GM13977 (cell line): ENCODE measurements at regions not wholly inside any gene's neighbourhood (a gene's known extent, or its start where the extent isn't known, plus 50 kb on each side); places are given as distances from the start of the nearest gene placed in this dataset.

ENCODE experiments used
- DNase-seq: peaks from one replicate; pipeline ENCODE4 v3.0.0; 2012; ENCODE audit warnings: low spot score
- CTCF ChIP-seq: IDR thresholded peaks from 2 replicates; pipeline ENCODE4 v1.5.1; 2012; ENCODE audit warnings: mild to moderate bottlenecking, control low read depth; ENCODE audit not compliant: insufficient read depth; ENCODE audit errors: extremely low read depth, missing control alignments
- in situ Hi-C: fragments of 300-500 bp; cut with MboI; formaldehyde crosslinking; loops from one replicate; pipeline ENCODE4 v1.12.0; 2022; ENCODE audit warnings: low sequenced_read_pairs, low pct_unique_long_range_greater_than_20kb, mixed read lengths, inconsistent platforms; ENCODE audit not compliant: unreplicated experiment

GRCh38 chr2:58521803-58522554 is 280.9 kb upstream of the FANCL start:
- no peak for TF ChIP-seq CTCF
- in situ Hi-C loops, result no loop called here
- no peak for DNase-seq

- in situ Hi-C loops, result no loop called here
- no peak for DNase-seq
Measured at GRCh38 chr2:58520903-58521302, 279.8 kb upstream of the FANCL start.

GRCh38 chr2:58517881-58518280 is 276.8 kb upstream of the FANCL start:
- no peak for DNase-seq
- no peak for TF ChIP-seq CTCF
- in situ Hi-C loops, result no loop called here

More at GRCh38 chr2:58520903-58521302, 279.8 kb upstream of the FANCL start:
- TF ChIP-seq CTCF, result no peak

GRCh38 chr2:58516695-58517094 is 275.6 kb upstream of the FANCL start:
- no peak for TF ChIP-seq CTCF
- DNase-seq, result no peak
- in situ Hi-C loops, result no loop called here

GRCh38 chr2:58515827-58516573 is 274.9 kb upstream of the FANCL start:
- TF ChIP-seq CTCF, result no peak
- in situ Hi-C loops, result no loop called here
- DNase-seq, result no peak

GRCh38 chr2:58514252-58514651 is 273.1 kb upstream of the FANCL start:
- in situ Hi-C loops, result no loop called here

More at GRCh38 chr2:58514252-58514651, 273.1 kb upstream of the FANCL start:
- no peak for DNase-seq
- no peak for TF ChIP-seq CTCF
